ENCODE measurements at regions not wholly inside any gene's neighbourhood (a gene's known extent, or its start where the extent isn't known, plus 50 kb on each side); places are given as distances from the start of the nearest gene placed in this dataset.

DNA sequence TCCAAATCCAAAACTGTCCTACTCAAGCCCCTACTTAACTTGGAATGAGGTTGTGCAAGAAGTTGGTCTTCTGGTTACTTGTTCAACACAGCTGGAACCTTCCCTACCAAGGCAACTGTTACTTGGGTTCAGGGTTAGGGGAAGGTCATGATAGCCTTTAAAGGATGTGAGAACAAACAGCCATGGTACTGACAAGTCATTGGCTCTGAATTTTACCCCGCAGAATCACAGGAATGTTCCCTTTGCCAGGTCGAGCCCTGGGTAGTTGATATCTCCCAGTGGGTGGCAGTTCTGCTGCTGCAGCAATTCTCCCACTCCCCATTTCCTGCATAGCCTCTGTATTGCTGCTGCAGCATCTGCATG, 396.1 kb upstream of the MPDZ start:
- no peaks in the 10 kb centered on the region for H3K27me3 ChIP-seq
- TF ChIP-seq EP300 (IDR thresholded peaks at IDR 0.05): no peak
- TF ChIP-seq, protein P1, sequence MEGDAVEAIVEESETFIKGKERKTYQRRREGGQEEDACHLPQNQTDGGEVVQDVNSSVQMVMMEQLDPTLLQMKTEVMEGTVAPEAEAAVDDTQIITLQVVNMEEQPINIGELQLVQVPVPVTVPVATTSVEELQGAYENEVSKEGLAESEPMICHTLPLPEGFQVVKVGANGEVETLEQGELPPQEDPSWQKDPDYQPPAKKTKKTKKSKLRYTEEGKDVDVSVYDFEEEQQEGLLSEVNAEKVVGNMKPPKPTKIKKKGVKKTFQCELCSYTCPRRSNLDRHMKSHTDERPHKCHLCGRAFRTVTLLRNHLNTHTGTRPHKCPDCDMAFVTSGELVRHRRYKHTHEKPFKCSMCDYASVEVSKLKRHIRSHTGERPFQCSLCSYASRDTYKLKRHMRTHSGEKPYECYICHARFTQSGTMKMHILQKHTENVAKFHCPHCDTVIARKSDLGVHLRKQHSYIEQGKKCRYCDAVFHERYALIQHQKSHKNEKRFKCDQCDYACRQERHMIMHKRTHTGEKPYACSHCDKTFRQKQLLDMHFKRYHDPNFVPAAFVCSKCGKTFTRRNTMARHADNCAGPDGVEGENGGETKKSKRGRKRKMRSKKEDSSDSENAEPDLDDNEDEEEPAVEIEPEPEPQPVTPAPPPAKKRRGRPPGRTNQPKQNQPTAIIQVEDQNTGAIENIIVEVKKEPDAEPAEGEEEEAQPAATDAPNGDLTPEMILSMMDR (IDR thresholded peaks at IDR 0.05): no peak
- no peak for TF ChIP-seq POLR2A (IDR thresholded peaks at IDR 0.05)
- no peak for TF ChIP-seq POLR2AphosphoS5 (IDR thresholded peaks at IDR 0.05)
- H3K9me3 ChIP-seq: no peaks in the 10 kb centered on the region
- no peaks in the 10 kb centered on the region for H3K4me1 ChIP-seq
- H3K36me3 ChIP-seq: no peaks in the 10 kb centered on the region
- no peak overlapping the region for H3K27ac ChIP-seq
- H3K4me3 ChIP-seq: no peak overlapping the region
- no peak for DNase-seq (ENCODE audit: low spot score in 2 of 2)
- 88% methylated on average over 2 of the region's 2 CpGs for WGBS

GRCh38 chr9:13674926-13675637, 395.6 kb upstream of the MPDZ start:
- 77% methylated on average over 7 of the region's 7 CpGs for WGBS
- DNase-seq (ENCODE audit: low spot score in 2 of 2): no peak
- Histone ChIP-seq H3K9me3 (no peaks in the 10 kb centered on the region), H3K27ac (no peak overlapping the region), H3K4me3 (no peak overlapping the region), H3K36me3 (no peaks in the 10 kb centered on the region), H3K27me3 (no peaks in the 10 kb centered on the region), H3K4me1 (no peaks in the 10 kb centered on the region)
- TF ChIP-seq POLR2AphosphoS5 (IDR thresholded peaks at IDR 0.05) (no peak), POLR2A (IDR thresholded peaks at IDR 0.05) (no peak), EP300 (IDR thresholded peaks at IDR 0.05) (no peak)
- TF ChIP-seq, protein P1 (IDR thresholded peaks at IDR 0.05): no peak

DNA sequence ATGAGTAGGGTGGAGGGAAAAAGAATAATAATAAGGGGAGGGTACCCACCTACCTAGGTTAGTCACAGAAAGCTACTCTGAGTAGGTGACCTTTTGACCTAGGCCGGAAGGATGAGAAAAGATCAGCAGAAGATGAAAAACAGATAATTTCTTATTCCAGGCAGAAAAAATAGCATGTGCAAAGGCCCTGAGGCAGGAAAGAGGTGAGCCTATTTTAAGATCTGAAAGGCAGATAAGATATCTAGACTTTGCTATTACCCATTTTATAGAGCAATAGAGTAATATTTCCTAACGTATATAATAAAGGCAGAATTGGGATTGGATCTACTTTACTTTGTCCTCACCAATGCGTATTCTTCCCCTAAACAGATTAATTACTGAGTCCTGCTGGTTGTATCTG, 393.9 kb upstream of the MPDZ start:
- Histone ChIP-seq H3K36me3 (no peaks in the 10 kb centered on the region), H3K9me3 (no peaks in the 10 kb centered on the region), H3K4me1 (no peaks in the 10 kb centered on the region), H3K27me3 (no peaks in the 10 kb centered on the region), H3K27ac (no peak overlapping the region), H3K4me3 (no peak overlapping the region)
- TF ChIP-seq POLR2AphosphoS5 (IDR thresholded peaks at IDR 0.05) (no peak), POLR2A (IDR thresholded peaks at IDR 0.05) (no peak), EP300 (IDR thresholded peaks at IDR 0.05) (no peak)
- TF ChIP-seq, protein P1 (IDR thresholded peaks at IDR 0.05): no peak
- 77% methylated on average over 3 of the region's 3 CpGs for WGBS
- no peak for DNase-seq (ENCODE audit: low spot score in 2 of 2)

GRCh38 chr9:13665418-13666066, 386.1 kb upstream of the MPDZ start:
- H3K27ac ChIP-seq: no peak overlapping the region
- no peak overlapping the region for H3K4me3 ChIP-seq
- no peaks in the 10 kb centered on the region for H3K36me3 ChIP-seq
- no peaks in the 10 kb centered on the region for H3K4me1 ChIP-seq
- no peaks in the 10 kb centered on the region for H3K9me3 ChIP-seq
- 92% methylated on average over 4 of the region's 4 CpGs for WGBS
- DNase-seq (ENCODE audit: low spot score in 2 of 2): no peak
- no peak for TF ChIP-seq EP300 (IDR thresholded peaks at IDR 0.05)
- no peak for TF ChIP-seq POLR2A (IDR thresholded peaks at IDR 0.05)
- TF ChIP-seq, protein P1 (IDR thresholded peaks at IDR 0.05): no peak
- no peak for TF ChIP-seq POLR2AphosphoS5 (IDR thresholded peaks at IDR 0.05)
- H3K27me3 ChIP-seq: no peaks in the 10 kb centered on the region

DNA sequence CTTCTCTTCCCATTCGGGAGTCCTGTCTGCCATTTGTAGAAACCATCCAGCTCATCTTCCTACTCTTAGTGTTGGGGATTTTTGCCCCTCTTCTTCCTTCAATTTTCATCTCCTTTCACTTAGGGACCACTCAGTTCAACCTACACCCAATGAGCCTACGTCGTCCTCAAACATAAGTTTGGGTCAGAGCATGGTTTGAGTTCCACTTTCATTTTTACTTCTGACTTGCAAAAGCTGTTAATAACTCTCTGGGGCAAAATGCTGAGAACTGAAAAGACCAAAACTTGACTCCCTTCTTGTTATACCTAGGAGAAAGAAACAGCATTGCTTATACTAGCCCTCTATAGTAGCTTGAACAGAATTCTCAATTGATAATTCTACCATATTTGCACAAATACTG, 381.5 kb upstream of the MPDZ start:
- H3K9me3 ChIP-seq: no peaks in the 10 kb centered on the region

More for the DNA sequence above, 381.5 kb upstream of the MPDZ start:
- TF ChIP-seq EP300 (IDR thresholded peaks at IDR 0.05) (no peak), POLR2A (IDR thresholded peaks at IDR 0.05) (no peak), POLR2AphosphoS5 (IDR thresholded peaks at IDR 0.05) (no peak)
- TF ChIP-seq, protein P1 (IDR thresholded peaks at IDR 0.05): no peak
- no peaks in the 10 kb centered on the region for H3K27me3 ChIP-seq
- no peaks in the 10 kb centered on the region for H3K36me3 ChIP-seq
- WGBS: 87% methylated on average over 3 of the region's 3 CpGs
- no peaks in the 10 kb centered on the region for H3K4me1 ChIP-seq
- H3K27ac ChIP-seq: no peak overlapping the region
- no peak overlapping the region for H3K4me3 ChIP-seq
- DNase-seq (ENCODE audit: low spot score in 2 of 2): no peak

Measured in suprapubic skin (tissue), 4 donors.